B cell (primary cell): ENCODE measurements at regions not wholly inside any gene's neighbourhood (a gene's known extent, or its start where the extent isn't known, plus 50 kb on each side); places are given as distances from the start of the nearest gene placed in this dataset.

Experiments
- CTCF ChIP-seq: fragments of 200-600 bp; IDR thresholded peaks from one replicate; pipeline ENCODE4 v1.8.0; 2022; ENCODE audit warnings: antibody characterized with exemption, mild to moderate bottlenecking
- EZH2 ChIP-seq: IDR thresholded peaks from 2 replicates; pipeline ENCODE4 v1.6.1; 2012; ENCODE audit warnings: borderline replicate concordance, low read depth, mild to moderate bottlenecking, moderate library complexity, low read length; ENCODE audit not compliant: insufficient read depth, poor library complexity, severe bottlenecking

- no peak for TF ChIP-seq CTCF
- no peak for TF ChIP-seq EZH2
These were observed 260.6 kb downstream of the BCL11B start for GRCh38 chr14:99011385-99011784.
